A673 (cell line): ENCODE measurements at regions not wholly inside any gene's neighbourhood (a gene's known extent, or its start where the extent isn't known, plus 50 kb on each side); places are given as distances from the start of the nearest gene placed in this dataset.
"Not testable (repeated sequence)": the region's sequence is repeated elsewhere in the genome, so short reads cannot be mapped to it uniquely, and the experiment has no call there.

ENCODE experiments used
- BruUV-seq: library from RNA; stranded (reverse); fragments of 400-500 nt; replicated peaks from 2 replicates; lab custom pipeline; 2021; lab: Mats Ljungman, UMichigan
- CTCF ChIA-PET: fragments of 300-600 bp; sonication (Branson Sonifier 250); formaldehyde crosslinking; loops from one replicate; lab custom pipeline; 2022; ENCODE audit warnings: antibody characterized with exemption; lab: Charles Lee
- POLR2A ChIA-PET: fragments of 300-600 bp; sonication (Branson Sonifier 250); formaldehyde crosslinking; loops from one replicate; lab custom pipeline; 2022; ENCODE audit warnings: antibody characterized with exemption; ENCODE audit not compliant: low non-redundant PET; lab: Charles Lee
- DNase-seq: peaks from one replicate; pipeline ENCODE4 v3.0.0-alpha.2; 2015; ENCODE audit warnings: low spot score
- H3K27ac ChIP-seq: fragments of 200-600 bp; sonication (generic); 2 replicates; pipeline ENCODE4 v1.5.1; 2016; ENCODE audit warnings: mixed run types, low read depth, mild to moderate bottlenecking, mixed read lengths, antibody characterized with exemption, low read length; ENCODE audit not compliant: poor library complexity, severe bottlenecking
- H3K27me3 ChIP-seq: fragments of 200-600 bp; sonication (generic); replicated peaks from 2 replicates; pipeline ENCODE4 v1.6.1; 2017; ENCODE audit warnings: mixed run types, low read depth, mild to moderate bottlenecking, mixed read lengths, antibody characterized with exemption, low read length; ENCODE audit not compliant: insufficient read depth, poor library complexity
- H3K36me3 ChIP-seq: fragments of 200-600 bp; sonication (generic); 2 replicates; pipeline ENCODE4 v1.6.1; 2016; ENCODE audit warnings: mixed run types, mild to moderate bottlenecking, mixed read lengths, antibody characterized with exemption, low read length; ENCODE audit not compliant: insufficient read depth, poor library complexity, severe bottlenecking
- H3K4me1 ChIP-seq: fragments of 200-600 bp; sonication (generic); 2 replicates; pipeline ENCODE4 v1.6.1; 2017; ENCODE audit warnings: mixed run types, mild to moderate bottlenecking, mixed read lengths, antibody characterized with exemption, low read length; ENCODE audit not compliant: insufficient read depth, poor library complexity, severe bottlenecking
- H3K4me3 ChIP-seq: fragments of 200-600 bp; sonication (generic); 2 replicates; pipeline ENCODE4 v1.5.1; 2016; ENCODE audit warnings: low read depth, mixed run types, mild to moderate bottlenecking, mixed read lengths, low read length; ENCODE audit not compliant: poor library complexity, severe bottlenecking
- H3K9me3 ChIP-seq: fragments of 200-600 bp; sonication (generic); 2 replicates; pipeline ENCODE4 v1.6.1; 2016; ENCODE audit warnings: mixed run types, low read depth, mild to moderate bottlenecking, mixed read lengths, antibody characterized with exemption, low read length; ENCODE audit not compliant: poor library complexity, severe bottlenecking
- EZH2 ChIP-seq: fragments of 200-600 bp; sonication (generic); IDR thresholded peaks from 2 replicates; pipeline ENCODE4 v1.6.1; 2017; ENCODE audit warnings: borderline replicate concordance, low read depth, mild to moderate bottlenecking, mixed read lengths, antibody characterized with exemption, low read length; ENCODE audit not compliant: poor library complexity, severe bottlenecking
- intact Hi-C: fragments of 100-400 bp; cut with micrococcal nuclease; formaldehyde crosslinking; loops from one replicate; pipeline ENCODE4 v1.10.0; 2022; ENCODE audit not compliant: unreplicated experiment
- TF ChIP-seq, protein P1 (sequence below): fragments of 300-800, 200-600 bp; sonication (generic); conservative IDR thresholded peaks from 2 replicates; pipeline ENCODE4 v1.5.1; 2017; ENCODE audit warnings: low read depth, mild to moderate bottlenecking, antibody characterized with exemption, low read length, moderate library complexity, mixed read lengths

DNA sequence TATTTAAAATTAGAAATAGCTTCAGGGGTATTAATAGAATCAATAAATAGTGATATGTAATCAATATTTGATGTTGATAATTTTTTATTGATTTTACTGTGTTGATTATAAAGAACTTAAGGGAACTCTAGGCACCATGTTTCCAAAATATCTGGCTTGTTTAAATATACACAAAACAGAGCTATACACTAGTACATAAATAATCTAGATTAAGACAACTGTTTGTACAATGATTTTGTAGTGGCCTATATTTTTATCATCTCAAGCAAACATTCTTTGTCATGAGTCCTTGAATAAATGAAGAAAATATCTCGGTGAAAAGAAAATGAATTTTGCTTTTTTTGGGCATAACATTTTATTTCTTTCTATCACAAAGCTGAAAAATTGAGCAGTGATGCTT is 117.1 kb upstream of the KRR1 start:
- DNase-seq, result no peak
- intact Hi-C loops, result loop anchor here (10.0 kb wide), 1 partner anchor 826 kb away; no protein-coding TSS in a partner anchor
- CTCF ChIA-PET, result no interaction called here

DNA sequence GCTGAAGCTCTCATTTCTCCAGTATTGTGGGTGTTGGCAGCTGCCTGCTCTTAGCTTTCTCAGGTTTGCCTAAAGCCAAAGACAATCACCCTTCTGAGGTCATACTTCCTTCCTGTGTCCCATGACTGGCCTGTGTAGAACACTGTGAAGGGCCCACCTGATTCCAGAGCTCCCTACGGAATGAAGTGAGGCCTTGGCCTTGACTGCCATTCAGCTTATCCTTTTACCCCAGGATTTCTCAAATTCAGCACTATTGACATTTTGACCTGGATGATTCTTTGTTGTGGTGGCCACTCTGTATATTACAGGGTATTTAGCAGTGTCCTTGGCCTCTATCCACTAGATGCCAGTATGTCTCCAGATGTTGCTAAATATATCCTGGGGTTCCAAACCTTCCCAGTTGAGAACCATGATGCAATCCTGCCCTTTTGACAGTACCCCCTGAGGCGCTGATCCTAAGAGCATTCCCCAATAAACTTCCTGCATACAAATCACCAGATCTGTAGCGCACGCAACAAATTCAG is 112.3 kb upstream of the KRR1 start:
- no TSS peak for BruUV-seq
- Histone ChIP-seq H3K4me1 (no peaks in the 10 kb centered on the region), H3K9me3 (no peaks in the 10 kb centered on the region), H3K27ac (no peak overlapping the region), H3K4me3 (no peak overlapping the region), H3K27me3 (no peaks in the 10 kb centered on the region), H3K36me3 (no peaks in the 10 kb centered on the region)
- POLR2A ChIA-PET, result no interaction called here
- CTCF ChIA-PET, result no interaction called here
- DNase-seq, result peak; percentile 57
- intact Hi-C loops, result loop anchor here (5.0 to 10.0 kb wide), 2 partner anchors 409 to 831 kb away; partner anchors contain the start of gene PHLDA1
- TF ChIP-seq, protein P1, sequence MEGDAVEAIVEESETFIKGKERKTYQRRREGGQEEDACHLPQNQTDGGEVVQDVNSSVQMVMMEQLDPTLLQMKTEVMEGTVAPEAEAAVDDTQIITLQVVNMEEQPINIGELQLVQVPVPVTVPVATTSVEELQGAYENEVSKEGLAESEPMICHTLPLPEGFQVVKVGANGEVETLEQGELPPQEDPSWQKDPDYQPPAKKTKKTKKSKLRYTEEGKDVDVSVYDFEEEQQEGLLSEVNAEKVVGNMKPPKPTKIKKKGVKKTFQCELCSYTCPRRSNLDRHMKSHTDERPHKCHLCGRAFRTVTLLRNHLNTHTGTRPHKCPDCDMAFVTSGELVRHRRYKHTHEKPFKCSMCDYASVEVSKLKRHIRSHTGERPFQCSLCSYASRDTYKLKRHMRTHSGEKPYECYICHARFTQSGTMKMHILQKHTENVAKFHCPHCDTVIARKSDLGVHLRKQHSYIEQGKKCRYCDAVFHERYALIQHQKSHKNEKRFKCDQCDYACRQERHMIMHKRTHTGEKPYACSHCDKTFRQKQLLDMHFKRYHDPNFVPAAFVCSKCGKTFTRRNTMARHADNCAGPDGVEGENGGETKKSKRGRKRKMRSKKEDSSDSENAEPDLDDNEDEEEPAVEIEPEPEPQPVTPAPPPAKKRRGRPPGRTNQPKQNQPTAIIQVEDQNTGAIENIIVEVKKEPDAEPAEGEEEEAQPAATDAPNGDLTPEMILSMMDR, result peak; percentile 36; the same call in 1 of the 2 replicates
- no peak for TF ChIP-seq EZH2

More for the DNA sequence above, 117.1 kb upstream of the KRR1 start:
- no peak overlapping the region for H3K27ac ChIP-seq
- H3K4me3 ChIP-seq, result no peak overlapping the region
- H3K4me1 ChIP-seq, result no peaks in the 10 kb centered on the region
- no peaks in the 10 kb centered on the region for H3K36me3 ChIP-seq
- no peaks in the 10 kb centered on the region for H3K27me3 ChIP-seq
- BruUV-seq, result no TSS peak
- POLR2A ChIA-PET, result no interaction called here
- TF ChIP-seq, protein P1, result no peak
- no peak for TF ChIP-seq EZH2
- H3K9me3 ChIP-seq, result no peaks in the 10 kb centered on the region

DNA sequence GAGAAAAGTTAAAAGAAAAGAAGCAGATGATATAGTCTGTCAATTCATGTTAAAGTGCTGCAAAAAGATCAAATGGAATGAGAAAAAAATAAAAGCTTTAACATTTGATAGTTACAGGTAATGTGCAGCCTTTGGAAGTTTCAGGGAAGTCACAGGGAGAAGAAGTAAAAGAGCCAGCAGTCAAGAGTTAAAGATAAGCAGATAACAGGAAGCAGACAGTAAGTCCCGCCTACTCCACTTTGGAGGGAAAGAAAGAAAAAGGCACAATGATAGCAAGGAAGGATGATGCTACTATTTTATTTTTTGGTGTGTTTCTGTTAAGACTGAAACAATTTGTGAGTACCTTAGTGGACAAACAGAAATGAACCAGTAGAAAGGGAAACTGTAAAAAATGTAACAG is 111.1 kb upstream of the KRR1 start:
- no TSS peak for BruUV-seq
- ChIA-PET CTCF (no interaction called here), POLR2A (no interaction called here)
- Histone ChIP-seq H3K9me3 (no peaks in the 10 kb centered on the region), H3K27me3 (no peaks in the 10 kb centered on the region), H3K36me3 (no peaks in the 10 kb centered on the region), H3K4me1 (no peaks in the 10 kb centered on the region), H3K4me3 (no peak overlapping the region), H3K27ac (no peak overlapping the region)
- TF ChIP-seq EZH2, result no peak
- TF ChIP-seq, protein P1, result no peak
- intact Hi-C loops, result loop anchor here (5.0 to 10.0 kb wide), 2 partner anchors 410 to 832 kb away; partner anchors contain the start of gene PHLDA1
- no peak for DNase-seq

DNA sequence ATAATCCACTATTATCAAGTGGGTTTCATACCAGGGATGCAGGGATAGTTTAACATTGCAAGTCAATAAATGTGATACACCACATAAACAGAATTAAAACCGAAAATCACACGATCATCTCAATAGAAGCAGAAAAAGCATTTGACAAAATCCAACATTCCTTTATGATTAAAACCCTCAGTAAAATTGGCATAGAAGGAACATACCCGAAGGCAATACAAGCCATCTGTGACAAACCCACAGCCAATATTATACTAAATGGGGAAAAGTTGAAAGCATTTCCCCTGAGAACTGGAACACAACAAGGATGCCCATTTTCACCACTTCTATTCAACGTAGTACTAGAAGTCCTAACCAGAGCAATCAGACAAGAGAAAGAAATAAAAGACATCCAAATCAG is 103.0 kb upstream of the KRR1 start:
- H3K9me3 ChIP-seq, intact Hi-C loops: not testable (repeated sequence)

More for the DNA sequence above, 103.0 kb upstream of the KRR1 start:
- H3K27ac ChIP-seq, H3K27me3 ChIP-seq, CTCF ChIA-PET, H3K36me3 ChIP-seq, H3K4me1 ChIP-seq, BruUV-seq, DNase-seq, H3K4me3 ChIP-seq, POLR2A ChIA-PET: not testable (repeated sequence)
